ENCODE measurements at regions not wholly inside any gene's neighbourhood (a gene's known extent, or its start where the extent isn't known, plus 50 kb on each side); places are given as distances from the start of the nearest gene placed in this dataset.

- Histone ChIP-seq H3K9ac (replicated peaks; ENCODE audit: extremely low read depth, insufficient read depth, low read length) (no peak overlapping the region), H2AFZ (ENCODE audit: low read depth, low read length) (no peak overlapping the region), H4K20me1 (replicated peaks; ENCODE audit: control insufficient read depth, extremely low read depth, insufficient read depth, low read length) (no peaks in the 10 kb centered on the region), H3K4me1 (ENCODE audit: control insufficient read depth, extremely low read depth, insufficient read depth, low read length) (no peaks in the 10 kb centered on the region), H3K27me3 (ENCODE audit: control insufficient read depth in 2 of 2, insufficient read depth in 2 of 2, low read length in 2 of 2) (no peaks in the 10 kb centered on the region), H3K9me1 (replicated peaks; ENCODE audit: control insufficient read depth, extremely low read depth, insufficient read depth, low read length) (no peaks in the 10 kb centered on the region), H3K9me3 (replicated peaks; ENCODE audit: control insufficient read depth, insufficient read depth, low read length) (peaks cover 3% of the 10 kb centered on the region), H3K79me2 (ENCODE audit: control insufficient read depth, insufficient read depth, low read length) (no peaks in the 10 kb centered on the region), H3K4me3 (replicated peaks in 1 of 3; ENCODE audit: insufficient read depth in 1 of 3, low read depth in 1 of 3, low read length in 3 of 3) (no peak overlapping the region), H3K4me2 (ENCODE audit: insufficient read depth, low read length) (no peak overlapping the region), H3K36me3 (ENCODE audit: control insufficient read depth in 2 of 2, extremely low read depth in 1 of 2, insufficient read depth in 2 of 2, low read length in 2 of 2) (no peaks in the 10 kb centered on the region), H3K27ac (ENCODE audit: insufficient read depth, low read depth, low read length) (no peak overlapping the region)
- ChIA-PET POLR2A (no interaction called here), CTCF (no interaction called here)
- intact Hi-C loops (cut with micrococcal nuclease), result no loop called here
- dilution Hi-C loops (cut with MboI; ENCODE audit: extremely low pct_ligation_motif_present, low sequenced_read_pairs), result no loop called here
- no peak for FAIRE-seq
- TF ChIP-seq, protein P1, sequence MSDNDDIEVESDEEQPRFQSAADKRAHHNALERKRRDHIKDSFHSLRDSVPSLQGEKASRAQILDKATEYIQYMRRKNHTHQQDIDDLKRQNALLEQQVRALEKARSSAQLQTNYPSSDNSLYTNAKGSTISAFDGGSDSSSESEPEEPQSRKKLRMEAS (IDR thresholded peaks at IDR 0.05; ENCODE audit: insufficient read depth, insufficient read length), result no peak
- TF ChIP-seq FOS (IDR thresholded peaks at IDR 0.05; ENCODE audit: borderline replicate concordance, insufficient read depth, low read length) (no peak), MYC (IDR thresholded peaks at IDR 0.05; ENCODE audit: low read depth, low read length) (no peak), GATA2 (IDR thresholded peaks at IDR 0.05; ENCODE audit: insufficient read depth, insufficient read length, low read depth, low read length) (no peak), POLR2A (IDR thresholded peaks at IDR 0.05; ENCODE audit: low read depth, low read length) (no peak), POLR2AphosphoS5 (IDR thresholded peaks at IDR 0.05; ENCODE audit: insufficient read depth, low read depth, low read length) (no peak), EZH2 (IDR thresholded peaks at IDR 0.05; ENCODE audit: borderline replicate concordance, low read depth, low read length, severe bottlenecking) (no peak), JUN (IDR thresholded peaks at IDR 0.05; ENCODE audit: borderline replicate concordance, insufficient read depth, insufficient read length, low read depth) (no peak)
- DNase-seq (ENCODE audit: low read depth, low spot score), result no peak
- BruUV-seq (replicated peaks), result no TSS peak
Observed at GRCh38 chr3:68428495-68428894, 503.9 kb downstream of the TAFA4 start.

DNA sequence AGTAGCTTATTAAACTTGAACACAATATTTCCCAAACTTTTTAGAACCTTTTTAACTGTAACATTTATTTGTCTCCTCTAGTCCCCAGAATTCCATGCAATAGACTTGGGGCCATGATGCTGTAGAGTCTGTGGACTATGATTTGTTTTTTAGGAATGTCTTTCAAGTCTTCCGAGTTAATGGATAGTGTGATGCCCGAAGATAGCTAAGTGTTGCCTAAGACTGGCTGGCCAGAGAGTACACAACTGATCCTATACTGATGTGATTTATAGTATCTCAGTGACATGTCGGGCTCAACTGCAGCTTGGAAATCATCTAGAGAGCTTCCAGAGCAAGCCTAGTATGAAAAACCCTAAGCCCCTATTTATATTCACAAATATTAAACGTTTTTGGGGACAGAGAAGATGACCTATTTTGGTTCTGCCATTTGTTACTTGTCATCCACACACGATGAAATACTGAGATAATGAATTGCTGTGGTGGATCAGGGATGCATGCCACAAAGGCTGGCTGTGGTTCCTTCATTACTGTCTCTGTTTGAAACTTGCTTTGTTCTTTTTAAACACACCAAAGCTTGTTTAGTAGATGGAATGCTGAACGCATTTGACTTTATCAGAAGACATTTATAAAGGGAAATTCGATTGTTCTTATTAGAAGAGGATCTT, 507.4 kb downstream of the TAFA4 start:
- POLR2A ChIA-PET, result no interaction called here
- no peaks in the 10 kb centered on the region for H3K36me3 ChIP-seq (ENCODE audit: control insufficient read depth in 2 of 2, extremely low read depth in 1 of 2, insufficient read depth in 2 of 2, low read length in 2 of 2)
- no peak overlapping the region for H2AFZ ChIP-seq (ENCODE audit: low read depth, low read length)
- DNase-seq (ENCODE audit: low read depth, low spot score) (no peak), FAIRE-seq (no peak)
- dilution Hi-C loops (cut with MboI; ENCODE audit: extremely low pct_ligation_motif_present, low sequenced_read_pairs), result no loop called here
- H3K9me1 ChIP-seq (replicated peaks; ENCODE audit: control insufficient read depth, extremely low read depth, insufficient read depth, low read length), result no peaks in the 10 kb centered on the region
- H3K4me3 ChIP-seq (replicated peaks in 1 of 3; ENCODE audit: insufficient read depth in 1 of 3, low read depth in 1 of 3, low read length in 3 of 3), result no peak overlapping the region
- H3K9ac ChIP-seq (replicated peaks; ENCODE audit: extremely low read depth, insufficient read depth, low read length), result no peak overlapping the region
- CTCF ChIA-PET, result no interaction called here
- H3K27ac ChIP-seq (ENCODE audit: insufficient read depth, low read depth, low read length), result no peak overlapping the region
- no TSS peak for BruUV-seq (replicated peaks)
- no peak overlapping the region for H3K4me2 ChIP-seq (ENCODE audit: insufficient read depth, low read length)
- peaks cover 3% of the 10 kb centered on the region for H3K9me3 ChIP-seq (replicated peaks; ENCODE audit: control insufficient read depth, insufficient read depth, low read length)
- intact Hi-C loops (cut with micrococcal nuclease), result no loop called here
- TF ChIP-seq EZH2 (IDR thresholded peaks at IDR 0.05; ENCODE audit: borderline replicate concordance, low read depth, low read length, severe bottlenecking), result no peak
- TF ChIP-seq JUN (IDR thresholded peaks at IDR 0.05; ENCODE audit: borderline replicate concordance, insufficient read depth, insufficient read length, low read depth), result no peak
- no peak for TF ChIP-seq FOS (IDR thresholded peaks at IDR 0.05; ENCODE audit: borderline replicate concordance, insufficient read depth, low read length)
- TF ChIP-seq POLR2AphosphoS5 (IDR thresholded peaks at IDR 0.05; ENCODE audit: insufficient read depth, low read depth, low read length), result no peak
- TF ChIP-seq CTCF (IDR thresholded peaks at IDR 0.05; ENCODE audit: extremely low read depth in 1 of 2, insufficient read depth in 1 of 2, low read depth in 1 of 2, low read length in 2 of 2), result no peak
- TF ChIP-seq GATA2 (IDR thresholded peaks at IDR 0.05; ENCODE audit: insufficient read depth, insufficient read length, low read depth, low read length), result no peak
- TF ChIP-seq, protein P1 (IDR thresholded peaks at IDR 0.05; ENCODE audit: insufficient read depth, insufficient read length), result no peak
- TF ChIP-seq MYC (IDR thresholded peaks at IDR 0.05; ENCODE audit: low read depth, low read length), result no peak
- no peak for TF ChIP-seq POLR2A (IDR thresholded peaks at IDR 0.05; ENCODE audit: low read depth, low read length)
- H3K27me3 ChIP-seq (ENCODE audit: control insufficient read depth in 2 of 2, insufficient read depth in 2 of 2, low read length in 2 of 2), result no peaks in the 10 kb centered on the region
- H3K79me2 ChIP-seq (ENCODE audit: control insufficient read depth, insufficient read depth, low read length), result no peaks in the 10 kb centered on the region
- no peaks in the 10 kb centered on the region for H3K4me1 ChIP-seq (ENCODE audit: control insufficient read depth, extremely low read depth, insufficient read depth, low read length)
- H4K20me1 ChIP-seq (replicated peaks; ENCODE audit: control insufficient read depth, extremely low read depth, insufficient read depth, low read length), result no peaks in the 10 kb centered on the region

Data from endothelial cell of umbilical vein (primary cell).